BE2C (cell line): ENCODE measurements at regions not wholly inside any gene's neighbourhood (a gene's known extent, or its start where the extent isn't known, plus 50 kb on each side); places are given as distances from the start of the nearest gene placed in this dataset.

Experiments
- DNase-seq: peaks from one replicate; pipeline ENCODE4 v3.0.0-alpha.2; 2020
- H3K27me3 ChIP-seq: fragments of 250-450 bp; sonication (Bioruptor Pico); 2 replicates; pipeline ENCODE4 v1.5.1; 2020; ENCODE audit warnings: mild to moderate bottlenecking
- H3K36me3 ChIP-seq: fragments of 250-450 bp; sonication (Bioruptor Pico); 2 replicates; pipeline ENCODE4 v1.5.1; 2020; ENCODE audit warnings: mild to moderate bottlenecking
- H3K4me1 ChIP-seq: fragments of 250-450 bp; sonication (Bioruptor Pico); 2 replicates; pipeline ENCODE4 v1.5.1; 2020
- H3K4me3 ChIP-seq: 2 replicates; pipeline ENCODE4 v1.5.1; 2011; ENCODE audit warnings: low read depth, low read length
- H3K9me3 ChIP-seq: fragments of 250-450 bp; sonication (Bioruptor Pico); 2 replicates; pipeline ENCODE4 v1.5.1; 2020
- TF ChIP-seq, protein P1 (sequence below): IDR thresholded peaks from 2 replicates; pipeline ENCODE4 v1.5.1; 2012; ENCODE audit warnings: mild to moderate bottlenecking, low read depth, low read length

DNA sequence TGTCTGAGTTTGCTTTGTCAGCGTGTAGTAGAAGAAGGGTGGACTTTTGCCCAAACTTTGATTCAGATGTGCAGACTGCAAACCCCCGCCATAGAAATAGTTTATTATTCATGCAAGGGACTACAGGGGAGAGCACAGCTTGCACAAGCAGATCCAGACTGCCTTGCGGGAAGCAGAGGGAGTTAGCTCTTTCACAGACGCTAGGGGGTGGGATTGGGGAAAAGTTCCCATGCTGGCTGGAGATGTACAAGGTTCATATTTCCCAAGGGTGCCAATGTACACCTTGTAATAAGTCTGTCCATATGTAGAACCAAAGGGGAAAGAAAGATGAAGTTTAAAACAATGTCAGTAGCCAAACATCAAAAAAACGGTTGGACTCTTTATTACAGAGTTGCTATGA is 749.7 kb upstream of the COX7C start:
- H3K9me3 ChIP-seq, result no peaks in the 10 kb centered on the region
- H3K4me3 ChIP-seq, result no peak overlapping the region
- no peaks in the 10 kb centered on the region for H3K4me1 ChIP-seq
- H3K27me3 ChIP-seq, result no peaks in the 10 kb centered on the region
- DNase-seq, result peak; percentile 15
- no peaks in the 10 kb centered on the region for H3K36me3 ChIP-seq
- TF ChIP-seq, protein P1, sequence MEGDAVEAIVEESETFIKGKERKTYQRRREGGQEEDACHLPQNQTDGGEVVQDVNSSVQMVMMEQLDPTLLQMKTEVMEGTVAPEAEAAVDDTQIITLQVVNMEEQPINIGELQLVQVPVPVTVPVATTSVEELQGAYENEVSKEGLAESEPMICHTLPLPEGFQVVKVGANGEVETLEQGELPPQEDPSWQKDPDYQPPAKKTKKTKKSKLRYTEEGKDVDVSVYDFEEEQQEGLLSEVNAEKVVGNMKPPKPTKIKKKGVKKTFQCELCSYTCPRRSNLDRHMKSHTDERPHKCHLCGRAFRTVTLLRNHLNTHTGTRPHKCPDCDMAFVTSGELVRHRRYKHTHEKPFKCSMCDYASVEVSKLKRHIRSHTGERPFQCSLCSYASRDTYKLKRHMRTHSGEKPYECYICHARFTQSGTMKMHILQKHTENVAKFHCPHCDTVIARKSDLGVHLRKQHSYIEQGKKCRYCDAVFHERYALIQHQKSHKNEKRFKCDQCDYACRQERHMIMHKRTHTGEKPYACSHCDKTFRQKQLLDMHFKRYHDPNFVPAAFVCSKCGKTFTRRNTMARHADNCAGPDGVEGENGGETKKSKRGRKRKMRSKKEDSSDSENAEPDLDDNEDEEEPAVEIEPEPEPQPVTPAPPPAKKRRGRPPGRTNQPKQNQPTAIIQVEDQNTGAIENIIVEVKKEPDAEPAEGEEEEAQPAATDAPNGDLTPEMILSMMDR, result peak; percentile 31

DNA sequence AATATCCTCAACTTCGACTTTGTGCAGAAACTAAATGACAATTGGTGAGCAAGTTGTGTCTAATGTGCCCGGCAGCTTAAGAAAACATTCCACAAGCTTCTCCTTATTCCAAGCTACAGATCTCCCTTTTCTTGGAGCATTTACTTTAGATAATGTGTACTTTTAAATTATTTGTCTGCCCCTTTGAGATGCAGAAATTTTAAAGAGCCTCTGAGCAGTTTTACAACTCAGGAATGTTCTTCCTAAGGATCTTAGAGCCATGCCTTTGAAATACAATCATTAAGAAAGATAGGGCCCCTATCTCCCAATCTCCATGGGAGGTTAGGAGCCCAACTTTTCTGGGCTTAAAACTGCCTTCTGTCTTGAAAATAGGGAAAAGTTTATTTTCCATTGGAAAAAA is 723.7 kb upstream of the COX7C start:
- Histone ChIP-seq H3K9me3 (no peaks in the 10 kb centered on the region), H3K4me3 (no peak overlapping the region), H3K36me3 (no peaks in the 10 kb centered on the region), H3K27me3 (peaks cover 2% of the 10 kb centered on the region), H3K4me1 (no peaks in the 10 kb centered on the region)
- no peak for DNase-seq
- TF ChIP-seq, protein P1, result no peak

DNA sequence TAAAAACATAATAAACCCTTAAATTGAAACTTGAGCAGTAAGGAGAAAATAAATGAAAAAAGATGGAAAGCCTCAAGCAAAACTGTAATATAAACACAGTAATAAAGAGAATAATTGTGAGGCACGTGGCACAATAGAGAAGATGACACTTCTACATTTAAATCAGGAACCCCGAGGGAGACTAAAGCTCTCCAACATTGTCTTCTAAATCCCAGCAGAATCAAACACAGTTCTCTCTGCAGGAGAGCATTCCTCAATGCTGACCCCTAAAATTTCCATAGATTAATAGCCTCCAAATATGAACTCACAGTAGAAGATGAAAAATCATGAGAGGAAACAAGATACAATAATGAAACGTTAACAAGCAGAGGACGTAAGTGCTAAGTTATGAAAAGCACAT is 721.2 kb upstream of the COX7C start:
- DNase-seq, result no peak
- Histone ChIP-seq H3K9me3 (no peaks in the 10 kb centered on the region), H3K27me3 (no peaks in the 10 kb centered on the region; the same call in none of the 2 replicates), H3K4me1 (no peaks in the 10 kb centered on the region), H3K36me3 (no peaks in the 10 kb centered on the region), H3K4me3 (no peak overlapping the region)
- TF ChIP-seq, protein P1, result no peak

DNA sequence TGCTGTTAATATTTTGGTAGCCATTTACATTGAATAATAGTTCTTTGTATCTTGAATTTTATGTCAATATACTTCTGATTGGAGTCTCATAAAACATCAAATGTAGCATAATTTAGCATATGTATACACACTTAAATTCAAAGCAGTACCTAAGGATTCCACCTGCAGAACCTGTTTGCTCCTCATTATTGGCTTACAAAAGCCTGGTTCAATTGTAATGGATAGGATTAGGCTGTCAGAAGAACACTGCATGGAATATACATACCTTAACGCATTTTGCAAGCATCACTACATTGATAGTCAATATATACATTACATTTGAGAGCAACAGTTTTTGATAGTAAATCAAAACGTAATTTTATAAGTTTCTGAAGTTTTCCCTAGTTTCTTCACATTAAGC is 711.3 kb upstream of the COX7C start:
- Histone ChIP-seq H3K4me1 (no peaks in the 10 kb centered on the region), H3K36me3 (no peaks in the 10 kb centered on the region), H3K9me3 (no peaks in the 10 kb centered on the region), H3K4me3 (no peak overlapping the region), H3K27me3 (0 out of 2 replicates have a peak, but pooled peaks cover 3% of the 10 kb centered on the region)
- no peak for DNase-seq
- TF ChIP-seq, protein P1, result no peak

- Histone ChIP-seq H3K4me3 (no peak overlapping the region), H3K9me3 (no peaks in the 10 kb centered on the region), H3K27me3 (no peaks in the 10 kb centered on the region), H3K36me3 (no peaks in the 10 kb centered on the region), H3K4me1 (no peaks in the 10 kb centered on the region)
- TF ChIP-seq, protein P1, result no peak
- DNase-seq, result no peak
Observed at GRCh38 chr5:85910335-85910734, 707.4 kb upstream of the COX7C start.

GRCh38 chr5:85920984-85921383 is 696.8 kb upstream of the COX7C start:
- Histone ChIP-seq H3K9me3 (no peaks in the 10 kb centered on the region), H3K36me3 (no peaks in the 10 kb centered on the region), H3K4me3 (no peak overlapping the region), H3K27me3 (no peaks in the 10 kb centered on the region), H3K4me1 (no peaks in the 10 kb centered on the region)
- no peak for DNase-seq
- TF ChIP-seq, protein P1, result no peak
